ENCODE measurements at regions not wholly inside any gene's neighbourhood (a gene's known extent, or its start where the extent isn't known, plus 50 kb on each side); places are given as distances from the start of the nearest gene placed in this dataset.
"Not testable (repeated sequence)": the region's sequence is repeated elsewhere in the genome, so short reads cannot be mapped to it uniquely, and the experiment has no call there.

DNA sequence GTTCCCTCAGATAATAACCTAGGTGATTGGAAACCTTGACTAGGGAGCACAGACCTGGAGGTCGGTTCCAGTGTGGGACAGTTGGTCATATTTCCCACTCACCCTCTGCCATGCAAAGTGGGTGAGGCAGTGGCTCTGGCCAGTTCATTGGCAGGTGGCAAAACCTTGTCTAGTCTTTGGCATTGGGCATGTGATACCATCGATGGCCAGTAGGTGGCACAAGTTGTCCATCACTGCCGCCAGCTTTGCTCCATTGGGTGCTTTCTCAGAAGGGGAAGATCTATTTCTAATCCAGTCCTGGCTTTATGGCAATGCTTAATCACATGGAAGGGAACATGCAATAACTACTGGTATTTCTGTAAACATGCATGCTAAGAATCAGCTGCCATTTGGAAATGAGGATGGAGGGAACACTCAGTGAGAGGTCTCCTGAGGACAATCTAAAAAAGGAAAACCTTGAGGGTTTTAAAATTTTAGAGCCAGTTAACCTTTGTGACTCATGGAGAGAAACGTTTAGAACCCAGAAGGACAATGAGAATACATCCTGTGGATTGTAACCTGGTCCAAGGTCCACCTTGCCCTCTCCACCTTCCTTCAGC, 207.5 kb upstream of the PLGLB1 start:
- dilution Hi-C loops (cut with MboI; ENCODE audit: extremely low pct_ligation_motif_present, low sequenced_read_pairs); H3K4me3 ChIP-seq (ENCODE audit: control insufficient read depth in 2 of 3, extremely low read depth in 1 of 3, insufficient read depth in 2 of 3, low read depth in 1 of 3, low read length in 3 of 3); H3K27ac ChIP-seq (ENCODE audit: control insufficient read depth, insufficient read depth, low read length); H3K9me1 ChIP-seq (ENCODE audit: control insufficient read depth, extremely low read depth, insufficient read depth, low read length); H3K79me2 ChIP-seq (ENCODE audit: control insufficient read depth, insufficient read depth, low read length); H3K9ac ChIP-seq (ENCODE audit: control insufficient read depth, extremely low read depth, insufficient read depth, low read length); H4K20me1 ChIP-seq (ENCODE audit: control insufficient read depth, extremely low read depth, insufficient read depth, low read length); H3K4me2 ChIP-seq (ENCODE audit: control insufficient read depth, extremely low read depth, insufficient read depth, low read depth, low read length); H3K9me3 ChIP-seq (ENCODE audit: control insufficient read depth, low read depth, low read length); H2AFZ ChIP-seq (ENCODE audit: control insufficient read depth, low read length); H3K27me3 ChIP-seq (ENCODE audit: control insufficient read depth, extremely low read depth, insufficient read depth, low read length); H3K4me1 ChIP-seq (ENCODE audit: control insufficient read depth, extremely low read depth, insufficient read depth, low read length); DNase-seq (ENCODE audit: low read depth, low spot score); H3K36me3 ChIP-seq (ENCODE audit: control insufficient read depth in 2 of 2, extremely low read depth in 1 of 2, insufficient read depth in 2 of 2, low read length in 2 of 2): not testable (repeated sequence)
- TF ChIP-seq, protein P1, sequence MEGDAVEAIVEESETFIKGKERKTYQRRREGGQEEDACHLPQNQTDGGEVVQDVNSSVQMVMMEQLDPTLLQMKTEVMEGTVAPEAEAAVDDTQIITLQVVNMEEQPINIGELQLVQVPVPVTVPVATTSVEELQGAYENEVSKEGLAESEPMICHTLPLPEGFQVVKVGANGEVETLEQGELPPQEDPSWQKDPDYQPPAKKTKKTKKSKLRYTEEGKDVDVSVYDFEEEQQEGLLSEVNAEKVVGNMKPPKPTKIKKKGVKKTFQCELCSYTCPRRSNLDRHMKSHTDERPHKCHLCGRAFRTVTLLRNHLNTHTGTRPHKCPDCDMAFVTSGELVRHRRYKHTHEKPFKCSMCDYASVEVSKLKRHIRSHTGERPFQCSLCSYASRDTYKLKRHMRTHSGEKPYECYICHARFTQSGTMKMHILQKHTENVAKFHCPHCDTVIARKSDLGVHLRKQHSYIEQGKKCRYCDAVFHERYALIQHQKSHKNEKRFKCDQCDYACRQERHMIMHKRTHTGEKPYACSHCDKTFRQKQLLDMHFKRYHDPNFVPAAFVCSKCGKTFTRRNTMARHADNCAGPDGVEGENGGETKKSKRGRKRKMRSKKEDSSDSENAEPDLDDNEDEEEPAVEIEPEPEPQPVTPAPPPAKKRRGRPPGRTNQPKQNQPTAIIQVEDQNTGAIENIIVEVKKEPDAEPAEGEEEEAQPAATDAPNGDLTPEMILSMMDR (optimal IDR thresholded peaks at IDR 0.05 in 1 of 3, IDR thresholded peaks at IDR 0.05 in 1 of 3, conservative IDR thresholded peaks at IDR 0.05 in 1 of 3; ENCODE audit: extremely low read depth in 1 of 3, insufficient read depth in 2 of 3, low read length in 3 of 3), result peak in 1 of 3 experiments; percentile 41
- FAIRE-seq, result peak; percentile 99

DNA sequence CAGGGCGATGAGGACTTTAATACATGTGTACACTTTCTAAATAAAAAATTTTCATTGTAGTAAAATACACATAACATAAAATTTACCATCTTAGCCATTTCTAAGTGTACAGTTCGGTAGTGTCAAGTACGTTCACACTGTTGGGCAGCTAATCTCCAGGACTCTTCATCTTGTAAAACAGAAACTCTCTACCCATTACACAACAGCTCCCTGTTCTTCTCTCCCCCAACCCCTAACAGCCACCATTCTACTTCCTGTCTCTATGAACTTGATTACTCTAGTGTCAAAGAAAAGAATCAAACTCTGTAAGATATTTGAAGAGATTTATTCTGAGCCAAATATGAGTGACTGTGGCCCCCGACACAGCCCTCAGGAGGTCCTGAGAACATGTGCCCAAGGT, 208.3 kb upstream of the PLGLB1 start:
- H3K4me1 ChIP-seq (ENCODE audit: control insufficient read depth, extremely low read depth, insufficient read depth, low read length); dilution Hi-C loops (cut with MboI; ENCODE audit: extremely low pct_ligation_motif_present, low sequenced_read_pairs); FAIRE-seq; H3K9ac ChIP-seq (ENCODE audit: control insufficient read depth, extremely low read depth, insufficient read depth, low read length); H3K4me2 ChIP-seq (ENCODE audit: control insufficient read depth, extremely low read depth, insufficient read depth, low read depth, low read length); H2AFZ ChIP-seq (ENCODE audit: control insufficient read depth, low read length); H3K9me3 ChIP-seq (ENCODE audit: control insufficient read depth, low read depth, low read length); H3K9me1 ChIP-seq (ENCODE audit: control insufficient read depth, extremely low read depth, insufficient read depth, low read length); H3K36me3 ChIP-seq (ENCODE audit: control insufficient read depth in 2 of 2, extremely low read depth in 1 of 2, insufficient read depth in 2 of 2, low read length in 2 of 2); H3K27ac ChIP-seq (ENCODE audit: control insufficient read depth, insufficient read depth, low read length); DNase-seq (ENCODE audit: low read depth, low spot score); H3K27me3 ChIP-seq (ENCODE audit: control insufficient read depth, extremely low read depth, insufficient read depth, low read length); H4K20me1 ChIP-seq (ENCODE audit: control insufficient read depth, extremely low read depth, insufficient read depth, low read length); H3K79me2 ChIP-seq (ENCODE audit: control insufficient read depth, insufficient read depth, low read length); H3K4me3 ChIP-seq (ENCODE audit: control insufficient read depth in 2 of 3, extremely low read depth in 1 of 3, insufficient read depth in 2 of 3, low read depth in 1 of 3, low read length in 3 of 3): not testable (repeated sequence)

DNA sequence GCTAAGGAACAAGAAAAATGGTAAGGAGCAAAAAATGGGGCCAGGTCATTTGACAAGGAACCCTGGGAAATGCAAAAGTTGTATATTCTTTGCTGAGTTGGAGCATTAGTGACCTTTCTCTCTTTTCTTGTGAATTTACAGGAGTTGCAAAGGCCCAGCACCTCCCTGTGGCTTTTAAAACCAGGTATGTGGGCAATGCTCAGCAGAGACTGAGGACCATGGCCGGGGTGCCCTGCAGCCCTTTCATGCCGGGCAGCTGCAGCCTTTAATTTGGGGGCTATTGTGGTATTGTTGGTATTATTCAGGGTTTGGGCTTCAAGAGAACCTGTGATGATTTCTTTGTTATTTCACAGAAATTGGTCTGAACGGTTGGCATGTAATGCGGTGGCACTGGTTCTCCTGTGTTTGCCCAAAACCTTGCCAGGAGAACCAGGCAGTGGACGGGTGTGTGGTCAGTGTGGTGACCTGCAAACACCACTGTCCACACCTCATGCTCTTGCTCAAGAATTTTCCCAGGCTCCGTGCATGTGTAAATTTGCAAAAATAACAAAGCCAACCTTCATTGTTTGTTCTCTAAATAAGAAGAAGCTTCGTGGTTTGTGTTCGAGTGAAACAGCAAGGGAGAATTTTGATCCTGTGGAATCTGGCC, 213.8 kb upstream of the PLGLB1 start:
- FAIRE-seq; H3K9me3 ChIP-seq (ENCODE audit: control insufficient read depth, low read depth, low read length); H3K27ac ChIP-seq (ENCODE audit: control insufficient read depth, insufficient read depth, low read length); H3K79me2 ChIP-seq (ENCODE audit: control insufficient read depth, insufficient read depth, low read length); dilution Hi-C loops (cut with MboI; ENCODE audit: extremely low pct_ligation_motif_present, low sequenced_read_pairs); H2AFZ ChIP-seq (ENCODE audit: control insufficient read depth, low read length); DNase-seq (ENCODE audit: low read depth, low spot score); H4K20me1 ChIP-seq (ENCODE audit: control insufficient read depth, extremely low read depth, insufficient read depth, low read length); H3K9me1 ChIP-seq (ENCODE audit: control insufficient read depth, extremely low read depth, insufficient read depth, low read length); H3K4me2 ChIP-seq (ENCODE audit: control insufficient read depth, extremely low read depth, insufficient read depth, low read depth, low read length); H3K4me3 ChIP-seq (ENCODE audit: control insufficient read depth in 2 of 3, extremely low read depth in 1 of 3, insufficient read depth in 2 of 3, low read depth in 1 of 3, low read length in 3 of 3); H3K36me3 ChIP-seq (ENCODE audit: control insufficient read depth in 2 of 2, extremely low read depth in 1 of 2, insufficient read depth in 2 of 2, low read length in 2 of 2); H3K9ac ChIP-seq (ENCODE audit: control insufficient read depth, extremely low read depth, insufficient read depth, low read length); H3K4me1 ChIP-seq (ENCODE audit: control insufficient read depth, extremely low read depth, insufficient read depth, low read length); H3K27me3 ChIP-seq (ENCODE audit: control insufficient read depth, extremely low read depth, insufficient read depth, low read length): not testable (repeated sequence)

DNA sequence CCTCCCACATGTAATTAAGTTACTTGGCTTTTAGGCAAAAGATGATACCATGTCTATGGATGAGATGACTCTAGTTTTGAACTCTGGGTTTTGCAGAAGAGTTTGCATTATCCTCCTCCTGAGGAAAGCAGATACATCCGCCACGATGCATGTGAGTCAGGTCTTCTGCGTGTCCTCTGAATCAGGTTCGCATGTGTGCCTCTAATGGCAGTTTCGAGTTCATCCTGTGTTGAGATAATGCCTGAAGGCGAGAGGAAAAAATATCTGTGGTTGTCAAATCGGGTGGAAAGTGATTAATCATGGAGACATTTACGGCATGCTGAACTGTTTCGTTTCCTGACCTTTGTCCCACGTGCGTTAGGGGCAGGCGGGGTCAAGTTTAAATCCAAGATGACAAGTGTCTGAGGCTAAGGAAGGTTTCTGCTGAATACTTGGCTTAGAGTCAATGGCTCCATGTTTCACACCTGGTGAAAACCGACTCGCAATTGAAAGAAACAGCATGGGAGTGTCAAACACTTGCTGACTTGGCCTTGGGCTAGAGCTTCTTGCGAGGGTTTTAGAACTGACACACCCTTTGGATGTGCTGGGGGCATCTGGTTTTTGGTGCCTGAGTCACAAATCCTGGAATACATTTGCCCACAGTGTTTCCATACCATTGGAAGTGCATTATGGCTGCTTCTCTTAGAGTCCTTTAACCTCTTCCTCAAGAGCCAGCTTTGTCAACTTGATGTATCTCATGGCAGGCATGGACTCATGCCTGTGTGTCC, 216.1 kb upstream of the PLGLB1 start:
- H3K79me2 ChIP-seq (ENCODE audit: control insufficient read depth, insufficient read depth, low read length); H3K4me3 ChIP-seq (ENCODE audit: control insufficient read depth in 2 of 3, extremely low read depth in 1 of 3, insufficient read depth in 2 of 3, low read depth in 1 of 3, low read length in 3 of 3); H3K4me1 ChIP-seq (ENCODE audit: control insufficient read depth, extremely low read depth, insufficient read depth, low read length); dilution Hi-C loops (cut with MboI; ENCODE audit: extremely low pct_ligation_motif_present, low sequenced_read_pairs); H3K36me3 ChIP-seq (ENCODE audit: control insufficient read depth in 2 of 2, extremely low read depth in 1 of 2, insufficient read depth in 2 of 2, low read length in 2 of 2); H3K4me2 ChIP-seq (ENCODE audit: control insufficient read depth, extremely low read depth, insufficient read depth, low read depth, low read length); DNase-seq (ENCODE audit: low read depth, low spot score); H3K9me1 ChIP-seq (ENCODE audit: control insufficient read depth, extremely low read depth, insufficient read depth, low read length); H3K9ac ChIP-seq (ENCODE audit: control insufficient read depth, extremely low read depth, insufficient read depth, low read length); H3K9me3 ChIP-seq (ENCODE audit: control insufficient read depth, low read depth, low read length); H3K27me3 ChIP-seq (ENCODE audit: control insufficient read depth, extremely low read depth, insufficient read depth, low read length); H4K20me1 ChIP-seq (ENCODE audit: control insufficient read depth, extremely low read depth, insufficient read depth, low read length); H2AFZ ChIP-seq (ENCODE audit: control insufficient read depth, low read length): not testable (repeated sequence)
- FAIRE-seq, result peak; percentile 98
- H3K27ac ChIP-seq (ENCODE audit: control insufficient read depth, insufficient read depth, low read length), result peak overlapping the region; percentile 26
